ENCODE measurements at regions not wholly inside any gene's neighbourhood (a gene's known extent, or its start where the extent isn't known, plus 50 kb on each side); places are given as distances from the start of the nearest gene placed in this dataset.

- H3K4me1 ChIP-seq (ENCODE audit: control insufficient read depth in 1 of 2, insufficient read depth in 2 of 2, low read depth in 1 of 2, low read length in 1 of 2), result peaks cover 0 to 4% of the 10 kb centered on the region in 2 experiments; a peak in 1 of 4 replicates
These were observed 424.5 kb upstream of the SPRED2 start for GRCh38 chr2:65856928-65857327.

GRCh38 chr2:65856423-65856822, 424.0 kb upstream of the SPRED2 start:
- Histone ChIP-seq H3K4me3 (ENCODE audit: low read depth in 2 of 2, low read length in 1 of 2) (no peak overlapping the region), H3K79me2 (ENCODE audit: insufficient read depth) (no peaks in the 10 kb centered on the region), H2AFZ (ENCODE audit: low read depth) (no peak overlapping the region), H3K9me3 (no peaks in the 10 kb centered on the region), H3K9ac (no peak overlapping the region), H3K4me2 (no peak overlapping the region), H4K20me1 (ENCODE audit: insufficient read depth) (no peaks in the 10 kb centered on the region), H3F3A (replicated peaks; ENCODE audit: insufficient read depth) (no peaks in the 10 kb centered on the region), H3K27ac (ENCODE audit: low read depth in 2 of 2, low read length in 1 of 2) (no peak overlapping the region), H3K27me3 (ENCODE audit: insufficient read depth) (no peaks in the 10 kb centered on the region), H3K4me1 (ENCODE audit: control insufficient read depth in 1 of 2, insufficient read depth in 2 of 2, low read depth in 1 of 2, low read length in 1 of 2) (no peaks in the 10 kb centered on the region; a peak in 1 of 4 replicates), H3K9me2 (no peaks in the 10 kb centered on the region), H3K36me3 (replicated peaks in 1 of 2; ENCODE audit: control insufficient read depth in 1 of 2, insufficient read depth in 2 of 2, low read length in 1 of 2) (no peaks in the 10 kb centered on the region)
- CTCF ChIA-PET, result no interaction called here
- POLR2A ChIA-PET, result no interaction called here
- no peak for TF ChIP-seq GATA2 (CRISPR knock-in tag; IDR thresholded peaks at IDR 0.05)
- no peak for TF ChIP-seq YY1 (IDR thresholded peaks at IDR 0.05; ENCODE audit: low read depth)
- no peak for TF ChIP-seq NFIC (IDR thresholded peaks at IDR 0.05; ENCODE audit: borderline replicate concordance)
- TF ChIP-seq MEF2A (IDR thresholded peaks at IDR 0.05; ENCODE audit: borderline replicate concordance, low read depth), result no peak
- no peak for TF ChIP-seq MXI1 (IDR thresholded peaks at IDR 0.05; ENCODE audit: low read depth, low read length)
- TF ChIP-seq RFX5 (IDR thresholded peaks at IDR 0.05; ENCODE audit: low read length), result no peak
- TF ChIP-seq FOSL2 (IDR thresholded peaks at IDR 0.05; ENCODE audit: borderline replicate concordance, low read depth), result no peak
- no peak for TF ChIP-seq EZH2phosphoT487 (IDR thresholded peaks at IDR 0.05; ENCODE audit: borderline replicate concordance, low read depth)
- TF ChIP-seq PBX3 (IDR thresholded peaks at IDR 0.05), result no peak
- no peak for TF ChIP-seq GABPA (IDR thresholded peaks at IDR 0.05; ENCODE audit: low read depth)
- DNase-seq, result no peak

More at GRCh38 chr2:65856928-65857327, 424.5 kb upstream of the SPRED2 start:
- no peak overlapping the region for H3K4me3 ChIP-seq (ENCODE audit: low read depth in 2 of 2, low read length in 1 of 2)
- H3K9ac ChIP-seq, result no peak overlapping the region
- WGBS (ENCODE audit: low lambda C conversion rate), result 41% methylated on average over 3 of the region's 3 CpGs
- DNase-seq, result no peak
- H3F3A ChIP-seq (replicated peaks; ENCODE audit: insufficient read depth), result no peaks in the 10 kb centered on the region
- TF ChIP-seq FOXM1 (IDR thresholded peaks at IDR 0.05; ENCODE audit: low read depth), result no peak
- TF ChIP-seq NFIC (IDR thresholded peaks at IDR 0.05; ENCODE audit: borderline replicate concordance), result no peak
- TF ChIP-seq ZBTB33 (IDR thresholded peaks at IDR 0.05; ENCODE audit: borderline replicate concordance, low read depth), result no peak
- no peak for TF ChIP-seq JUND (IDR thresholded peaks at IDR 0.05)
- no peak for TF ChIP-seq TAF1 (IDR thresholded peaks at IDR 0.05; ENCODE audit: borderline replicate concordance, low read depth, low read length)
- TF ChIP-seq GABPA (IDR thresholded peaks at IDR 0.05; ENCODE audit: low read depth), result no peak
- TF ChIP-seq YY1 (IDR thresholded peaks at IDR 0.05; ENCODE audit: low read depth), result no peak
- no peak for TF ChIP-seq MAX (IDR thresholded peaks at IDR 0.05; ENCODE audit: low read depth)
- TF ChIP-seq POLR2AphosphoS5 (IDR thresholded peaks at IDR 0.05; ENCODE audit: low read depth, low read length), result no peak
- TF ChIP-seq MEF2A (IDR thresholded peaks at IDR 0.05; ENCODE audit: borderline replicate concordance, low read depth), result no peak
- TF ChIP-seq RCOR1 (IDR thresholded peaks at IDR 0.05; ENCODE audit: low read length), result no peak
- no peak for TF ChIP-seq NRF1 (IDR thresholded peaks at IDR 0.05; ENCODE audit: low read depth, low read length)
- TF ChIP-seq GATA2 (CRISPR knock-in tag; IDR thresholded peaks at IDR 0.05), result no peak
- no peak for TF ChIP-seq EZH2phosphoT487 (IDR thresholded peaks at IDR 0.05; ENCODE audit: borderline replicate concordance, low read depth)
- TF ChIP-seq RAD21 (IDR thresholded peaks at IDR 0.05; ENCODE audit: low read length), result no peak
- no peak for TF ChIP-seq EP300 (IDR thresholded peaks at IDR 0.05; ENCODE audit: borderline replicate concordance in 1 of 2, low read depth in 1 of 2, low read length in 1 of 2)
- TF ChIP-seq IRF3 (IDR thresholded peaks at IDR 0.05; ENCODE audit: low read depth, low read length), result no peak
- TF ChIP-seq CHD2 (IDR thresholded peaks at IDR 0.05; ENCODE audit: low read length, partially characterized antibody), result no peak
- H3K79me2 ChIP-seq (ENCODE audit: insufficient read depth), result no peaks in the 10 kb centered on the region
- no peaks in the 10 kb centered on the region for H4K20me1 ChIP-seq (ENCODE audit: insufficient read depth)
- CTCF ChIA-PET, result no interaction called here
- no peaks in the 10 kb centered on the region for H3K27me3 ChIP-seq (ENCODE audit: insufficient read depth)
- no peaks in the 10 kb centered on the region for H3K36me3 ChIP-seq (replicated peaks in 1 of 2; ENCODE audit: control insufficient read depth in 1 of 2, insufficient read depth in 2 of 2, low read length in 1 of 2)
- H3K4me2 ChIP-seq, result no peak overlapping the region
- H2AFZ ChIP-seq (ENCODE audit: low read depth), result no peak overlapping the region
- no peak overlapping the region for H3K27ac ChIP-seq (ENCODE audit: low read depth in 2 of 2, low read length in 1 of 2)
- H3K9me2 ChIP-seq, result no peaks in the 10 kb centered on the region
- POLR2A ChIA-PET, result no interaction called here
- H3K9me3 ChIP-seq, result no peaks in the 10 kb centered on the region
